Uterus (tissue), 2 donors: ENCODE measurements at regions not wholly inside any gene's neighbourhood (a gene's known extent, or its start where the extent isn't known, plus 50 kb on each side); places are given as distances from the start of the nearest gene placed in this dataset.

ENCODE experiments used
- CTCF ChIP-seq, 4 experiments: fragments of 200-600 bp in 2 of 4; fragments of 450-650 bp in 2 of 4; sonication (generic) in 2 of 4; IDR thresholded peaks; one replicate each; pipeline ENCODE4 v1.5.1; 2016 to 2019; ENCODE audit warnings: antibody characterized with exemption in 4 of 4, mild to moderate bottlenecking in 2 of 4, moderate library complexity in 1 of 4
- POLR2A ChIP-seq, 2 donors: fragments of 450-650 bp; IDR thresholded peaks; one replicate each; pipeline ENCODE4 v1.6.1; 2016; ENCODE audit warnings: antibody characterized with exemption in 2 of 2, mild to moderate bottlenecking in 1 of 2, moderate library complexity in 1 of 2

GRCh38 chr2:128410035-128410757 is 91.5 kb upstream of the HS6ST1 start:
- TF ChIP-seq POLR2A (IDR thresholded peaks at IDR 0.05) = no peak
- no peak for TF ChIP-seq CTCF (IDR thresholded peaks at IDR 0.05)
